GM12873 (cell line): ENCODE measurements at regions not wholly inside any gene's neighbourhood (a gene's known extent, or its start where the extent isn't known, plus 50 kb on each side); places are given as distances from the start of the nearest gene placed in this dataset.

ENCODE experiments used
- CTCF ChIP-seq: IDR thresholded peaks from 2 replicates; pipeline ENCODE4 v1.5.1; 2012; ENCODE audit warnings: low read depth, mild to moderate bottlenecking, moderate library complexity, low read length, control low read depth; ENCODE audit not compliant: insufficient read depth; ENCODE audit errors: missing control alignments

DNA sequence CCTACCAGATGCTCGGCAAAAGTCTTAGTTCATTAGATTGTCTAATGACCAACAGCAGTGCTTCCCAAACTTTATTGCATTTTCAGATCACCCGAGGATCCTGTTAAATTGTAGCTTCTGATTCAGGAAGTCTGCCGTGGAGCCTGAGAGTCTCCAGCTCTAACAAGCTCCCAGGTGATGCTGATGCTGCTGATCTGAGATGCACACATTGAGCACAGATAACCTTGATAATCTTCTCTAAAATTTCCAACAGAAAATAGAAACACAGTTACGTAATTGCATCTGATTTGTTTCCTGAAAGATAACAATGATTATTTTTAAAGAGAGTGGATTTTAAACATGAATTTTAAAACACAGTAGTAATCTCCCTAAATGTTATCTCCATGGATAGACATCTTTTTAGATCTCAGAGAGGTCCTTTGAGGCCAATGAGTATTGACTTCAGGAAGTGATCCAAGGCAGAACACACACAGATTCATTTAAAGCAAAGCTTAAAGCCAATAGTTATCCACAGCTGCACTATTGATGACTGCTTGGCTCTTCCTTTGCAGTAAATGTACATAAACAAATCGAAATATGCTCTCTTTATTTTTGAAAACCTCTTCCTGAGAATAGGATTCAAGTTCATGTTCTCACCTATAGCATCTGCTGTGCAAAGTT is 122.8 kb upstream of the TNPO1 start:
- no peak for TF ChIP-seq CTCF

DNA sequence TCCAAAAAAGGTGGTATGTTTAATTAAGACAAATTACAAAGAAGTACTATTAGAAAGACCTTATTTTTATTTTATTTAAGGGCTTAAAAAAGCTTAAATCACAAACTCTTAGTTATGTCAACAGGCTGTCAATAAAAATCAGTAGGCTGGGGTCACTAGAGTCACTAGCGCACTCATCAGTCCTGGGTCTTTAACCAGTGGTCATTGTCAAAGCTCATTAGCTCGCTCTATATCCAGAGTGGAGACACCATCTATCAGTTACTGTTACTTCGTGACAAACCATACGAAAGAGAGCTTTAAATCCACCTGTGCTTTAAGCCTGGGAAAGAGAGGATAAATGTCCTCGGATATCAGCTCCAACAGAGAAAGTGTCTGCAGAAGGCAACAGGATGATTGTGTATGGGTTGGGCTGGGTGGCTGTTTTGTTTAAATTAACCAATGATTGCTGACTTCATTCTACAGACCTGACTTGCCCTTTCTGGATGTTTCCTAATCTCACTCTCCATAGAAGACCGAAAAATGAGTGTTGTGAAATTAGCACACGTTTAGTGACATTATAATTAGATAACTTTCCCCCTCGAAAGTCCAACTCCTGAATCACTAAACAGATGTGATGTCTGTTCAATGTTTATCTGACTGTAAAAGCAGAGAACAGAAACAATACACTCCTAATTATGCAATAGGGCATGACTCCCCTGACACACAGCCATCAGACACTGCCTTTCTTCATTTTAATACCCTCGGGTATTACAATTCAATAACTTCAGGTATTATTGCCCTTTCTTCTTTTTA is 123.6 kb upstream of the TNPO1 start:
- TF ChIP-seq CTCF: no peak

DNA sequence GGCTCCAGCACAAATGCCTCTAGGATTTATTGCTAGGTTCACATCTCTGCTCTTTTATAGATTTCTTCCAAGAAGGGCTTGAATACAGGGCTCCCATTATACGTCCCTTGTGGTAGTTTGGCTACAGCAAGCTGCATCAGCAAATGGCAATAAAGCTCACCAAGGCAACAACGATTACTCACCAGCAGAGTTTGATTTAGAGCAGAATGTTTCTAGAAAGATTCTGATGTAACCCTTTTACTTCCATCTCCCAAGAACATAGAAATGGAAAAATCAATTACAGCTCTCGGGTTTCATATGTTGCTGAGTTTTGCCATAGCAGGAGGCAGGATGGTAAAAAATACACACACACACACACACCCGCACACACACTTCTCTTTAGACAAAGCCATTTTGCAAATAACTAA is 124.2 kb upstream of the TNPO1 start:
- no peak for TF ChIP-seq CTCF

DNA sequence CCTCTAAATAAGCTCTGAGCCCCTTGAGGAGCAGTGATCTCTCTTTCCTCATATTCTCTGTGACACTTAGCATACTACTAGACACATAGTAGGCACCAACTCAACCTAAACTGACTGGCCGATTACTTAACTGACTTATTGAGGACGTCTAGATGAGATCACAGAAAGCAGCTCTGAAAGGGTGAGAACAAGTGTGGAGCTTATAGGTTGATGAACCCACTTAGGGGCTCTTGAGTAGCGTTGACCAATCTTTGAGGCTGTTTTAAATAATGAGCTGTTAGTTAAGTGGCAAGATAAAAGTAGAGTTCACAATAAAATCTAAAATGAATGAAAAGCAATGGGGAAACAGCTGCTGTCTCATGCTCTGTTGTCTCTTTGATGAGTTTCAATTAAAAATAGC is 124.7 kb upstream of the TNPO1 start:
- no peak for TF ChIP-seq CTCF

DNA sequence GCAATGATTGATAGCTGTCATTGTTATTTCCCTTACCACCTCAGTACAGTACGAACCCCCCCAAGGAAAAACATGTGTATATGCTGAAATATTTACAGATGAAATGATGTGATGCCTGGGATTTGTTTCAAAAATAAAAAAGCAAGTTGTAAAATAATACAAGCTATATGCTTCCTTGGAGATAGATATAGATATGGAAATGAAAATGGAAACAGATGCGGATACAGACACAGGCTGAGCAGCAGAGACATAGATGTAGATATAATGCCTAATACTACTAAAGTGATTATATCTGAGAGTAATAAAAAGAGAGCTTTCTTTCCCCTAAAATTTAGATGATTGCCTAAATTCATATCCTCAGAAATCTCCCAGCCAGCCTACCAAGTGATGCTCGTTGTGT is 127.5 kb upstream of the TNPO1 start:
- no peak for TF ChIP-seq CTCF

GRCh38 chr5:72687288-72687687 is 129.2 kb upstream of the TNPO1 start:
- no peak for TF ChIP-seq CTCF

GRCh38 chr5:72682561-72682960 is 133.9 kb upstream of the TNPO1 start:
- TF ChIP-seq CTCF: no peak
